ENCODE measurements at regions not wholly inside any gene's neighbourhood (a gene's known extent, or its start where the extent isn't known, plus 50 kb on each side); places are given as distances from the start of the nearest gene placed in this dataset.

DNA sequence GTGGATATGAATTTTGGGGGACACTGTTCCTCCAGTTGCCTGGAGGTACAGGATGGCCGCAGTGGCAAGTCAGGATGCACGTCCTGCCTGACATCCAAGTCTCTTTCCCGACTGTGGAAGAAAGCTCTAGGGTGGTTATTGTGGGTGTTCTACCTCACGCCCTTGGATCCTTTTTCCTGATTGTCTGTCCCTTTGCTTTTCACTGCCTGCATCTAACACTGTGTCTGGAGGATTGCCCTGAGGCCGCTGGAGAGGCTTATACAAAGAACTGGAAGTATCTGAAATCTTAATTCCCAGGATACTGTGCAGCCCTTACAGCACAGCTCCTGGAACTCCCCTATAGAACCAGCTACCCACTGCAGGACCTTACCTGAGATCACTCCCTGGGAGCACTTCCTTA lies 250.5 kb downstream of the TFCP2L1 start:
- no peak for TF ChIP-seq POLR2AphosphoS5 (IDR thresholded peaks at IDR 0.05; ENCODE audit: low read depth, low read length)
- TF ChIP-seq, protein P1, sequence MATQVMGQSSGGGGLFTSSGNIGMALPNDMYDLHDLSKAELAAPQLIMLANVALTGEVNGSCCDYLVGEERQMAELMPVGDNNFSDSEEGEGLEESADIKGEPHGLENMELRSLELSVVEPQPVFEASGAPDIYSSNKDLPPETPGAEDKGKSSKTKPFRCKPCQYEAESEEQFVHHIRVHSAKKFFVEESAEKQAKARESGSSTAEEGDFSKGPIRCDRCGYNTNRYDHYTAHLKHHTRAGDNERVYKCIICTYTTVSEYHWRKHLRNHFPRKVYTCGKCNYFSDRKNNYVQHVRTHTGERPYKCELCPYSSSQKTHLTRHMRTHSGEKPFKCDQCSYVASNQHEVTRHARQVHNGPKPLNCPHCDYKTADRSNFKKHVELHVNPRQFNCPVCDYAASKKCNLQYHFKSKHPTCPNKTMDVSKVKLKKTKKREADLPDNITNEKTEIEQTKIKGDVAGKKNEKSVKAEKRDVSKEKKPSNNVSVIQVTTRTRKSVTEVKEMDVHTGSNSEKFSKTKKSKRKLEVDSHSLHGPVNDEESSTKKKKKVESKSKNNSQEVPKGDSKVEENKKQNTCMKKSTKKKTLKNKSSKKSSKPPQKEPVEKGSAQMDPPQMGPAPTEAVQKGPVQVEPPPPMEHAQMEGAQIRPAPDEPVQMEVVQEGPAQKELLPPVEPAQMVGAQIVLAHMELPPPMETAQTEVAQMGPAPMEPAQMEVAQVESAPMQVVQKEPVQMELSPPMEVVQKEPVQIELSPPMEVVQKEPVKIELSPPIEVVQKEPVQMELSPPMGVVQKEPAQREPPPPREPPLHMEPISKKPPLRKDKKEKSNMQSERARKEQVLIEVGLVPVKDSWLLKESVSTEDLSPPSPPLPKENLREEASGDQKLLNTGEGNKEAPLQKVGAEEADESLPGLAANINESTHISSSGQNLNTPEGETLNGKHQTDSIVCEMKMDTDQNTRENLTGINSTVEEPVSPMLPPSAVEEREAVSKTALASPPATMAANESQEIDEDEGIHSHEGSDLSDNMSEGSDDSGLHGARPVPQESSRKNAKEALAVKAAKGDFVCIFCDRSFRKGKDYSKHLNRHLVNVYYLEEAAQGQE (IDR thresholded peaks at IDR 0.05; ENCODE audit: insufficient read depth in 1 of 2, low read depth in 2 of 2, low read length in 2 of 2) = no peak
- no peak for TF ChIP-seq SIN3A (IDR thresholded peaks at IDR 0.05; ENCODE audit: borderline replicate concordance, insufficient read depth, low read length)
- no peak for TF ChIP-seq TAF1 (IDR thresholded peaks at IDR 0.05; ENCODE audit: borderline replicate concordance, insufficient read depth, low read length)
- no peak for TF ChIP-seq FOXP2 (optimal IDR thresholded peaks at IDR 0.05; ENCODE audit: borderline replicate concordance, extremely low read depth, extremely low read length, insufficient read depth)
